C4-2B (cell line): ENCODE measurements at regions not wholly inside any gene's neighbourhood (a gene's known extent, or its start where the extent isn't known, plus 50 kb on each side); places are given as distances from the start of the nearest gene placed in this dataset.
"Not testable (repeated sequence)": the region's sequence is repeated elsewhere in the genome, so short reads cannot be mapped to it uniquely, and the experiment has no call there.

Source experiments
- CTCF ChIP-seq: fragments of 450-650 bp; conservative IDR thresholded peaks from 2 replicates; pipeline ENCODE4 v1.5.1; 2017; ENCODE audit warnings: mild to moderate bottlenecking
- ZFX ChIP-seq: fragments of 450-650 bp; IDR thresholded peaks from 2 replicates; pipeline ENCODE4 v1.6.1; 2017

- not testable (repeated sequence) for TF ChIP-seq CTCF, ZFX
These were observed 90.4 kb upstream of the ADAMTS18 start for GRCh38 chr16:77525226-77525625.
